OCI-LY7 (cell line): ENCODE measurements at regions not wholly inside any gene's neighbourhood (a gene's known extent, or its start where the extent isn't known, plus 50 kb on each side); places are given as distances from the start of the nearest gene placed in this dataset.

ENCODE experiments used
- BruUV-seq: library from RNA; stranded (reverse); fragments of 400-500 nt; replicated peaks from 2 replicates; lab custom pipeline; 2021; lab: Mats Ljungman, UMichigan
- CTCF ChIA-PET: fragments of 300-600 bp; sonication (Branson Sonifier 250); formaldehyde crosslinking; loops from one replicate; lab custom pipeline; 2022; ENCODE audit warnings: antibody characterized with exemption; ENCODE audit not compliant: unreplicated experiment; lab: Charles Lee
- POLR2A ChIA-PET: fragments of 300-600 bp; sonication (Branson Sonifier 250); formaldehyde crosslinking; loops from one replicate; lab custom pipeline; 2022; ENCODE audit warnings: antibody characterized with exemption; lab: Charles Lee
- DNase-seq: peaks from one replicate; pipeline ENCODE4 v3.0.0-alpha.2; 2015; ENCODE audit warnings: low spot score
- H2AFZ ChIP-seq: fragments of 200-600 bp; sonication (generic), shearing (Covaris generic); 2 replicates; pipeline ENCODE4 v1.6.1; 2014; ENCODE audit warnings: mild to moderate bottlenecking, antibody characterized with exemption, low read length, moderate library complexity
- H3K27ac ChIP-seq: fragments of 200-600 bp; sonication (generic); 2 replicates; pipeline ENCODE4 v1.5.1; 2014; ENCODE audit warnings: mixed run types, low read depth, mild to moderate bottlenecking, moderate library complexity, low read length, inconsistent platforms; ENCODE audit not compliant: poor library complexity, severe bottlenecking
- H3K36me3 ChIP-seq: fragments of 200-600 bp; sonication (generic); 2 replicates; pipeline ENCODE4 v1.6.1; 2014; ENCODE audit warnings: mild to moderate bottlenecking, antibody characterized with exemption, low read length, moderate library complexity, mixed read lengths; ENCODE audit not compliant: insufficient read depth
- H3K4me1 ChIP-seq: fragments of 200-600 bp; sonication (generic); 2 replicates; pipeline ENCODE4 v1.5.1; 2014; ENCODE audit warnings: mild to moderate bottlenecking, low read length; ENCODE audit not compliant: insufficient read depth, poor library complexity, severe bottlenecking
- H3K4me2 ChIP-seq: fragments of 200-600 bp; sonication (generic); 2 replicates; pipeline ENCODE4 v1.6.1; 2014; ENCODE audit warnings: mild to moderate bottlenecking, low read length
- H3K4me3 ChIP-seq: fragments of 200-600 bp; sonication (generic); 2 replicates; pipeline ENCODE4 v1.5.1; 2014; ENCODE audit warnings: mild to moderate bottlenecking, low read depth, low read length; ENCODE audit not compliant: poor library complexity, severe bottlenecking
- H3K79me2 ChIP-seq: fragments of 200-600 bp; sonication (generic); 2 replicates; pipeline ENCODE4 v1.6.1; 2016; ENCODE audit warnings: low read depth, mild to moderate bottlenecking, low read length, moderate library complexity, mixed read lengths; ENCODE audit not compliant: insufficient read depth
- H3K9me2 ChIP-seq: fragments of 200-600 bp; sonication (generic); 2 replicates; pipeline ENCODE4 v1.6.1; 2016; ENCODE audit warnings: mild to moderate bottlenecking, low read length, mixed read lengths; ENCODE audit not compliant: insufficient read depth
- H3K9me3 ChIP-seq: fragments of 200-600 bp; sonication (generic); 2 replicates; pipeline ENCODE4 v1.6.1; 2014; ENCODE audit warnings: mild to moderate bottlenecking, mixed run types, low read length, mixed read lengths
- H4K20me1 ChIP-seq: fragments of 200-600 bp; sonication (generic); 2 replicates; pipeline ENCODE4 v1.6.1; 2014; ENCODE audit warnings: mild to moderate bottlenecking, antibody characterized with exemption, low read length, moderate library complexity, mixed read lengths; ENCODE audit not compliant: insufficient read depth
- CTCF ChIP-seq: fragments of 200-600 bp; sonication (generic); conservative IDR thresholded peaks from 2 replicates; pipeline ENCODE4 v1.5.1; 2014; ENCODE audit warnings: mild to moderate bottlenecking, antibody characterized with exemption, low read length, moderate library complexity, mixed read lengths
- EZH2phosphoT487 ChIP-seq: fragments of 200-600 bp; sonication (generic); IDR thresholded peaks from 2 replicates; pipeline ENCODE4 v1.6.1; 2018; ENCODE audit warnings: low read depth, borderline replicate concordance, mild to moderate bottlenecking, mixed run types, antibody characterized with exemption, low read length, moderate library complexity, mixed read lengths
- intact Hi-C: fragments of 100-400 bp; cut with micrococcal nuclease; formaldehyde crosslinking; loops from one replicate; pipeline ENCODE4 v1.10.0; 2022; ENCODE audit not compliant: unreplicated experiment

GRCh38 chr1:78792756-78793155 is 143.1 kb downstream of the IFI44 start:
- no TSS peak for BruUV-seq
- H3K9me2 ChIP-seq, result no peaks in the 10 kb centered on the region
- no peaks in the 10 kb centered on the region for H3K36me3 ChIP-seq
- no peak overlapping the region for H2AFZ ChIP-seq
- ChIA-PET CTCF (no interaction called here), POLR2A (no interaction called here)
- TF ChIP-seq EZH2phosphoT487, result no peak
- TF ChIP-seq CTCF, result no peak
- H4K20me1 ChIP-seq, result no peaks in the 10 kb centered on the region
- H3K79me2 ChIP-seq, result no peaks in the 10 kb centered on the region
- intact Hi-C loops, result no loop called here
- H3K4me2 ChIP-seq, result no peak overlapping the region
- no peaks in the 10 kb centered on the region for H3K9me3 ChIP-seq
- H3K4me3 ChIP-seq, result no peak overlapping the region
- H3K27ac ChIP-seq, result no peak overlapping the region
- DNase-seq, result no peak
- H3K4me1 ChIP-seq, result no peaks in the 10 kb centered on the region

DNA sequence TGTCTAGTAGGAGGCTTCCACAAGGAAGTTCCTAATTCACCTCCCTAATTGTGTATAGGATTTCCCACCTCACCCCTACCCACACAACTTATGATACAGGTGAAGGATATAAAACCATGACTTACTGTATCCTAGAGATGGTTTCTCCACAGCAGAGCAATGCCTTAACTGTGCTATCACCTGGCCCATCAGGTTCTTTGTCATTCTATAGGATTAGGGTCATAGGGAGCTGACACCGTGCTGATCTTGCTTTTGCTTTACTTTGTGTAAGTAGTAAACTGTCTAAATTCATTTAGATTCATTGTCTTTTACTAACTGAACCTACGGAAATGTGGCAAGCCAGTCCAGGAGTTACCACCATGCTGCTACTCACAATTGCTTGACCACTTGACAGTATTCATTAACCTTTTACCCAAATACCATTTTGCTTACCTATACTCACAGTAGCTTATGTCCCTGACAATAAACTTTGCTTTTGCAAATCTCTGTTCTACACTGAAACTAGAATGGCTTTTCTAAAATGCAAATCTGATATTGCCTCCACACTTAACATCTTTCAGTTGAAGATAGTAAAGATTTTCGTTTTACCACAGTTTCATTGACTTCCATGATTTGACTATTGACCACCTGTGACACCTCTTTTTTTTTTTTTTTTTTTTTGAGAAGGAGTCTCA is 147.6 kb downstream of the IFI44 start:
- DNase-seq, result no peak
- no TSS peak for BruUV-seq
- no peaks in the 10 kb centered on the region for H3K36me3 ChIP-seq
- no peak overlapping the region for H3K27ac ChIP-seq
- H2AFZ ChIP-seq, result no peak overlapping the region
- H3K4me3 ChIP-seq, result no peak overlapping the region
- no peaks in the 10 kb centered on the region for H4K20me1 ChIP-seq
- no peak for TF ChIP-seq CTCF
- TF ChIP-seq EZH2phosphoT487, result no peak
- H3K9me2 ChIP-seq, result no peaks in the 10 kb centered on the region
- H3K79me2 ChIP-seq, result no peaks in the 10 kb centered on the region
- ChIA-PET POLR2A (interaction anchor here (0.7 kb wide), 1 partner anchor 1019 kb away, joined by 5 read pairs; no protein-coding TSS in a partner anchor), CTCF (no interaction called here)
- no peak overlapping the region for H3K4me2 ChIP-seq
- no peaks in the 10 kb centered on the region for H3K9me3 ChIP-seq
- intact Hi-C loops, result no loop called here
- no peaks in the 10 kb centered on the region for H3K4me1 ChIP-seq

- TF ChIP-seq EZH2phosphoT487, result no peak
- TF ChIP-seq CTCF, result no peak
- H3K36me3 ChIP-seq, result no peaks in the 10 kb centered on the region
- H3K27ac ChIP-seq, result no peak overlapping the region
- no peaks in the 10 kb centered on the region for H3K9me2 ChIP-seq
- no peak overlapping the region for H3K4me3 ChIP-seq
- H3K4me2 ChIP-seq, result no peak overlapping the region
- H3K79me2 ChIP-seq, result no peaks in the 10 kb centered on the region
- ChIA-PET CTCF (no interaction called here), POLR2A (no interaction called here)
- no peaks in the 10 kb centered on the region for H3K4me1 ChIP-seq
- no peaks in the 10 kb centered on the region for H3K9me3 ChIP-seq
- H2AFZ ChIP-seq, result no peak overlapping the region
- no peak for DNase-seq
- no TSS peak for BruUV-seq
- intact Hi-C loops, result no loop called here
- H4K20me1 ChIP-seq, result no peaks in the 10 kb centered on the region
Measured at GRCh38 chr1:78799926-78800325, 150.3 kb downstream of the IFI44 start.
